GF-D8 (cell line): ENCODE measurements at regions not wholly inside any gene's neighbourhood (a gene's known extent, or its start where the extent isn't known, plus 50 kb on each side); places are given as distances from the start of the nearest gene placed in this dataset.
"Not testable (repeated sequence)": the region's sequence is repeated elsewhere in the genome, so short reads cannot be mapped to it uniquely, and the experiment has no call there.

Experiments
- DNase-seq: peaks from one replicate; lab custom pipeline; 2025; lab: John Stamatoyannopoulos, UW

GRCh38 chr5:99061299-99061698 is 132.5 kb upstream of the CHD1 start:
- no peak for DNase-seq

- DNase-seq: no peak
These were observed 131.8 kb upstream of the CHD1 start for GRCh38 chr5:99060306-99061261.

DNA sequence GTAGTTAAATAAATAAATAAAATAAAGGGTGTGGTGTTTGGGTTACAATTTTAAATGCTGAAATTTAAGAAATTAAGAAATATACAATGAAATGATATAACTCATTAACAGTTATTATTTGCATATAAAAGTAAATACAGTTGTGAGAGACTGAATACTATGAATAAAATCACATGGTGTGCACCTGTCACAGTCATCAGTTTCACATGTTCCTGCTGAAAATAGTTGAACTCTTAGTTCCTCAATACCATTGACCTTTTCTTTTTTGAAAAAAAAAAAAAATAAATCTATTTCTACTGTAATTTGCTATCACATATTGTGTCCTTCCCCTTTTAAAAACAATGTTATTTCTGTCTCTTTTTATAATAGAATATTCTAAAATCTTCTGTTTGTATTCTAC is 130.9 kb upstream of the CHD1 start:
- no peak for DNase-seq

- DNase-seq: no peak
These were observed 129.7 kb upstream of the CHD1 start for GRCh38 chr5:99058466-99058865.

DNA sequence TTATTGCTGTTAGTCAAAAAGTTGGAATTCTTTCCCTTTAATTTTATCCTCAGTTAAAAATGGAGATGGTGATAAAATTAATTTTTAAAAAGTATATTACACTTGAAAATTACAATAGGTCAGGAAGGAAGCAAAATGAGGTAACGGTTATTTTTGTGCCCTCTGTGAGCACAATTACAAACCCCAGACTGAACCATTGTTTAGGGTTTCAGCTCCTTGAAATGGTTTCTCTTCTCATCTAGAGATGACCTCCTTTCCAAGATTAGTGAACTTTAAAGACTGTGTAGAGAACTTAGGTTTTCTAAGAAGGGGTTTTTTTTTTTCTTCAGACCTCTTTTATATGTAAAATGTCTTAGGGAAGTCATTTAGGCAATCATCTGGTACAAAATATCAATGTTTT is 126.2 kb upstream of the CHD1 start:
- DNase-seq: no peak

DNA sequence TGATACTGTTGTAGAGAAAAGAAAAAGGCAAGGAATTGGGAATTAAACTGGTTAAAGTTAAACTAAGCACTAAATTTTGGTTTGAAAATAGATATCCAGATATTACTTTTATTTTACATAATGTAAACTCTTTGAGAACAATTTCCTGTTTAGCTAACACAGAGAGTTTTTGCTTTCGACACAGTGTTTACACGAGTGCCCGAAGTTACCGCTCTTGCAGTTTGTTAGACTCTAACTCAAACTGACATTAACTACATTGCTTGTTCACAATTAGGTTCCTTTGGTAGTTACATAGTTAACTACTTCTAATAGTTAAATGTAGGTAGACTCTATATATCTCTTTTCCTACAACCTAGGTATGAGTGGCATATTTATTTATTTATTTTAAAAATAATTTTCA is 117.1 kb upstream of the CHD1 start:
- DNase-seq: no peak

- DNase-seq: not testable (repeated sequence)
These were observed 114.5 kb upstream of the CHD1 start for GRCh38 chr5:99043257-99043656.

DNA sequence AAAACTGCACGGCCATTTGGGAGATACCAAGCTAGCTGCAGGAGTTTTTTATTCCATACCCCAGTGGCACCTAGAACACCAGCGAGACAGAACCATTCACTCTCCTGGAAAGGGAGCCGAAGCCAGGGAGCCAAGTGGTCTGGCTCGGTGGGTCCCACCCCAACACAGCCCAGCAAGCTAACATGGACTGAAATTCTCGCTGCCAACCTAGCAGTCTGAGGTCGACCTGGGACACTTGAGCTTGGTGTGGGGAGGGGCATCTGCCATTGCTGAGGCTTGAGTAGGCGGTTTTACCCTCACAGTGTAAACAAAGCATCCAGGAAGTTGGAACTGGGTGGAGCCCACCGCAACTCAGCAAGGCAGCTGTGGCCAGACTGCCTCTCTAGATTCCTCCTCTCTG is 108.9 kb upstream of the CHD1 start:
- DNase-seq: no peak

DNA sequence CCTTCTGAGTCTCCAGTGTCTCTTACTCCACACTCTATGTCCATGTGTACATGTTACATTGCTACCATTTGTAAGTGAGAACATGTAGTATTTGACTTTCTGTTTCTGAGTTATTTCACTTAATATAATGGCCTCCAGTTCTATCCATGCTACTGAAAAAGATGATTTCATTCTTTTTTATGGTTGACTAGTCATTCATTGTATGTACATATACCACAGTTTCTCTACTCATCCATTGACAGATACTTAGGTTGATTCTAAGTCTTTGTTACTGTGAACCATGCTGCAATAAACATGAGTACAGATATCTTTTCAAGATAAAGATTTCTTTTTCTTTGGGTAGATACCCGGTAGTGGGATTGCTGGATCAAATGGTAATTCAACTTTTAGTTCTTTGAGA is 107.1 kb upstream of the CHD1 start:
- no peak for DNase-seq

DNA sequence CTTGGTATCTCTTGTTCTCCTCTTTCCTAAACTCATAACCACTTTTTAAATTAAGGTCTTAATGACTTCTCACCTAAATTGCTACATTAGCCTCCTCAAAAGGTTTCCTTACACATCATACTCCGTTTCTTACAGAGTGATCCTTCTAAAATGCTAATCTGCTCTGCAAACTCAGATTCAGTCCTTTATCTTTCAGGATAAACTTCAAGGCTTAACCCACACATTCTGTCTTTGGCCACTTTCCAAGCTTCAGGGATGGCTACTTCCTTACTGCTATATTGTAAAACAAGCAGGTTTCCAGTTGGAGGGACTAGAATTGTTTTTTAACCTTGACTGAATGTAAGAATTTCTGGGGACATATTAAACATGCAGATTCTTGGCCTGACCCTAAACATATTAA is 105.5 kb upstream of the CHD1 start:
- no peak for DNase-seq

DNA sequence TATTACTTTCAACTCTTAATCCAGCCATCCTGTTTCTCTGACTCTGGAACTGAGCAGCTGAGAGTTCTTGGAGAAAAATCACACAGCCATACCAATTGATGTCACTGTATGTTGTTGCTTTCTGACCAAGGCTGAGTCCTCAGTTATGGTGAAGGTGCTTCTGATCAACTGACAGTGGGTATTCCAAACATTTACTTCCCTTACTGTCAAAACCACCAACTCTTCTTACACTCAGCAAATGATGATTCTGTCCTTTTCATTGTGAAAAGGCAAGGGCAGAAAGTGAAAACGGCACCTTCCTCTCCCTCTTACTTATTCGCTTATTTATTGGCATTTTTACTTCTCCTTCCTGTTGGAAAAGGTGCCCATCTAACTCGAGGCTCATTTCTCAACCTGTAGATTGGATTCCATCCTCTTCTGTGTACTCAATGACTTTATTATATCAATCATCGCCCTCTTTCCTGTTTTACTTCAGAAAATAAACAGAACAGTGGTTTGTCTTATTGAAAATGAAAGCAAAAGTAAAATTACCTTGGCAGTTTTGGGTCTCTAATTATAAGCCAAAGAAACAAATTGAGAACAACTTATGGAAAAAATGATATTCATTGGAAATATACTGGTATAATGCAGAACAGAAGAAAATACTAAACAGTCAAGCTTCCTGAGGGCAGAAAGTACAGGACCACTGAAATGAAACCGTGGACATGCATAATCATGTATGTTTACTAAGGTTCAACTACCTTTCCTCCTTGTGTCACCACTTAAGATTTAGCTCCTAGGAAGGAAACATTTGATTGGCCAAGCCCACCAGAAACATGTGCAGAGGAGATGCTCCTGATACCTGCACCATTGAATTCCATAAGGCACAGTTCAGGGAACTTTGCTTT is 104.5 kb upstream of the CHD1 start:
- DNase-seq: no peak

- DNase-seq: peak; percentile 2
These were observed 103.6 kb upstream of the CHD1 start for GRCh38 chr5:99032234-99033013.

DNA sequence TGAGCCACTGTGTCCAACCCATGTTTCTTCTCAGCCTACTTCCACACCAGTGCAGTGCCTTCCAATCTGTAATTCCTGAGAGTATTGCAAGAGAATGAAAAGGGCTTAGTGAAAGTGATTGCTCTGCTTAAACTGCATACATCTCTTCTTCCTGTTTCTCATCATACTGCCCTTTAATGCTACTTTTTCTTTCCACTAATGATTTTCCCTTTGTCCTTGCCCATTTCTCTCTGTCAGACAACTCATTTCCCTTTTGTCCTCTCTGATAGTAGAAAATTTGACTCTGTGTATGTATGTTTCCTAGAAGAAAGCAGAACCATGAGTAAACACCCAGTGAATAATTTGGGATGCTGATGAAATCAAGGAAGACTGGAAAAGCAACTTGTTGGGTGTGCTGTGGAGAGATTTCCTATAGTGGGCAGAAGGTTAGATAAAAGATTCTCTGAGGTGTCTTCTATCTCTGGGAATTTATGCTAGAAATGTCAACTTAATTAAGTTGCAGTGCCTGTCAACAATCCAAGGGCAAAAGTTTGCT is 102.2 kb upstream of the CHD1 start:
- DNase-seq: no peak

GRCh38 chr5:99029172-99029571 is 100.4 kb upstream of the CHD1 start:
- DNase-seq: no peak

- DNase-seq: not testable (repeated sequence)
These were observed 99.4 kb upstream of the CHD1 start for GRCh38 chr5:99028170-99028569.

DNA sequence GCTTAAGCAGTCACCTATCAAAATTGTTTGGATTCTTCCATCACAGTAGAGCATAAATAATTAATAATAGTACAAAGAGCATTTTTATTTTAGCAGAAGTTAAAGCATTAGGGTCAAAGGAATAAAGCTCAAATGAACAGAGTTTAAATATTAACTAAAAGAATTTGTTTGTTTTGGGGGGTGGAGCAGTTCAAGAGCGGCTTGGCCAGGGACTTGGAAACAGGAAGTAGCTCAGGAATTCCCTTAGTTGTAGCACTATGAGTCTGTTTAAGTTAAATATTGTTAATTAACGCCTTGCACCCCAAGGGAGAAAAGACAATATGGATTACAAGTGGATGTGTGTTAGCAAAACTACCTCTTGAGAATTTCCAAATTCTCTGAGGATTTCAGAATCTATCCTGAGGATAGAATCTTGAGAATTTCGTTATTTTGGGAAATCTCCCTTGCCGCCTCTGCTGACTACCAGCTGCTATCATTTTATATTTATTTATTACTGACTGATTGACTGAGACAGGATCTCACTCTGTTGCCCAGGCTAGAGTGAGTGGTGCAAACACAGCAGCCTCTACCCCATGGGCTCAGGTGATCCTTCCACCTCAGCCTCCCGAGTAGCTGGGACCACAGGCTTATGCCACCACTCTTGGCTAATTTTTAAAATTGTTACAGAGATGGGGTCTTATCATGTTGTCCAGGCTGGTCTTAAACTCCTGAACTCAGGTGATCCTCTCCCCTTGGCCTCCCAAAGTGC is 96.7 kb upstream of the CHD1 start:
- no peak for DNase-seq

- no peak for DNase-seq
These were observed 94.5 kb upstream of the CHD1 start for GRCh38 chr5:99023330-99023729.

- DNase-seq: no peak
These were observed 93.4 kb upstream of the CHD1 start for GRCh38 chr5:99022250-99022649.

DNA sequence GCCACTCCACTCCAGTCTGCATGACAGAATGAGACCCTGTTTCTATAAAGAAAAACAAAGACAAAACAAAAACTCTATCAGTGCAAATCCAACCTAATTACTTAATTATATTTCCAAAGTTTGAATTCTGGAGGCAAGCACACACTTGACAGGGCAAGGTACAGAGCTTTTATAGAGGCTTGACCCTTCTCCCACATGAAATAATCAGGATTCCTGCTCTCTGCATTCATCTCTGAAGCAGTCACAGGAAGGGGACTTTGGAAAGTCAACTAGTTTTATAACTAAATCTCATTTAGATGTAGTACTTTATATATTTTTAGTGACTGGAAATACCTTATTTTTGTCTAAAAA is 91.9 kb upstream of the CHD1 start:
- DNase-seq: no peak

- DNase-seq: no peak
These were observed 91.2 kb upstream of the CHD1 start for GRCh38 chr5:99019812-99020697.
